RWPE1 (cell line): ENCODE measurements at regions not wholly inside any gene's neighbourhood (a gene's known extent, or its start where the extent isn't known, plus 50 kb on each side); places are given as distances from the start of the nearest gene placed in this dataset.

ENCODE experiments used
- CTCF ChIA-PET: fragments of 350-600 bp; sonication (Branson Sonifier 250); formaldehyde crosslinking; extraction: SDS; loops from one replicate; lab custom pipeline; 2021; lab: Yijun Ruan, JAX
- POLR2A ChIA-PET: fragments of 400-600 bp; formaldehyde crosslinking; extraction: SDS; loops from one replicate; lab custom pipeline; 2020; ENCODE audit warnings: antibody characterized with exemption; ENCODE audit not compliant: low non-redundant PET; lab: Yijun Ruan, JAX
- DNase-seq: peaks from one replicate; pipeline ENCODE4 v3.0.0; 2012; ENCODE audit warnings: low spot score
- H3K27ac ChIP-seq: fragments of 450-650 bp; 2 replicates; pipeline ENCODE4 v1.5.1; 2017
- CTCF ChIP-seq: fragments of 450-650 bp; conservative IDR thresholded peaks from 2 replicates; pipeline ENCODE4 v1.5.1; 2017; ENCODE audit warnings: low read depth, mild to moderate bottlenecking

GRCh38 chr13:72346716-72347115, 380.7 kb downstream of the MZT1 start:
- POLR2A ChIA-PET = no interaction called here
- H3K27ac ChIP-seq = no peak overlapping the region
- DNase-seq = no peak
- TF ChIP-seq CTCF = no peak
- CTCF ChIA-PET = no interaction called here

GRCh38 chr13:72342364-72342763, 385.1 kb downstream of the MZT1 start:
- TF ChIP-seq CTCF = no peak
- ChIA-PET CTCF (interaction anchor here (0.6 kb wide), 1 partner anchor 1736 kb away, joined by 4 read pairs; no protein-coding TSS in a partner anchor), POLR2A (no interaction called here)
- DNase-seq = no peak
- no peak overlapping the region for H3K27ac ChIP-seq

GRCh38 chr13:72341904-72342303, 385.5 kb downstream of the MZT1 start:
- CTCF ChIA-PET = interaction anchor here (0.6 kb wide), 1 partner anchor 1735 kb away, joined by 4 read pairs; no protein-coding TSS in a partner anchor

GRCh38 chr13:72317346-72318109, 409.9 kb downstream of the MZT1 start:
- ChIA-PET CTCF (interaction anchor here (0.6 kb wide), 1 partner anchor 82 kb away, joined by 6 read pairs; no protein-coding TSS in a partner anchor), POLR2A (no interaction called here)
- TF ChIP-seq CTCF = no peak
- no peak overlapping the region for H3K27ac ChIP-seq
- DNase-seq = no peak

More at GRCh38 chr13:72341904-72342303, 385.5 kb downstream of the MZT1 start:
- TF ChIP-seq CTCF = no peak
- H3K27ac ChIP-seq = no peak overlapping the region
- POLR2A ChIA-PET = no interaction called here
- DNase-seq = no peak

GRCh38 chr13:72316716-72317115, 410.7 kb downstream of the MZT1 start:
- TF ChIP-seq CTCF = no peak
- DNase-seq = no peak
- H3K27ac ChIP-seq = no peak overlapping the region
- ChIA-PET POLR2A (no interaction called here), CTCF (no interaction called here)

- no peak for DNase-seq
- CTCF ChIA-PET = no interaction called here
- POLR2A ChIA-PET = no interaction called here
- TF ChIP-seq CTCF = no peak
- H3K27ac ChIP-seq = no peak overlapping the region
Measured at GRCh38 chr13:72315312-72315711, 412.1 kb downstream of the MZT1 start.
